H1 (cell line): ENCODE measurements at regions not wholly inside any gene's neighbourhood (a gene's known extent, or its start where the extent isn't known, plus 50 kb on each side); places are given as distances from the start of the nearest gene placed in this dataset.

Experiments used
- CTCF ChIA-PET: fragments of 300-600 bp; sonication (Branson Sonifier 250); formaldehyde crosslinking; loops from one replicate; lab custom pipeline; 2021; ENCODE audit not compliant: partially characterized antibody; lab: Charles Lee
- POLR2A ChIA-PET: fragments of 300-600 bp; sonication (Branson Sonifier 250); formaldehyde crosslinking; loops from one replicate; lab custom pipeline; 2021; ENCODE audit warnings: inconsistent platforms; ENCODE audit not compliant: partially characterized antibody; lab: Charles Lee
- DNase-seq, 2 experiments: peaks; one replicate each; pipeline versions ENCODE4 v3.0.0 to v3.0.0-alpha.2; 2010 to 2022; ENCODE audit warnings: low spot score in 2 of 2, low read depth in 1 of 2, mixed read lengths in 1 of 2
- FAIRE-seq: peaks from 2 replicates; lab custom pipeline; 2011; peaks lifted over from hg19 to GRCh38; lab: Jason Lieb, UNC
- H2AFZ ChIP-seq: 2 replicates; pipeline ENCODE4 v1.8.1; 2012; ENCODE audit warnings: low read length, inconsistent platforms
- H2AK5ac ChIP-seq: 2 replicates; pipeline ENCODE4 v1.6.1; 2013; ENCODE audit warnings: low read depth, low read length
- H2BK120ac ChIP-seq: replicated peaks from 2 replicates; pipeline ENCODE3; 2013; ENCODE audit warnings: low read depth, low read length, inconsistent platforms
- H2BK12ac ChIP-seq: 2 replicates; pipeline ENCODE4 v1.6.1; 2013; ENCODE audit warnings: low read depth, low read length
- H2BK15ac ChIP-seq: 2 replicates; pipeline ENCODE4 v1.6.1; 2013; ENCODE audit warnings: low read length
- H2BK20ac ChIP-seq: 2 replicates; pipeline ENCODE4 v1.6.1; 2013; ENCODE audit warnings: low read length
- H2BK5ac ChIP-seq: 2 replicates; pipeline ENCODE4 v1.6.1; 2013; ENCODE audit warnings: low read depth, low read length
- H3K14ac ChIP-seq: 2 replicates; pipeline ENCODE4 v1.6.1; 2013; ENCODE audit warnings: inconsistent platforms; ENCODE audit not compliant: insufficient read length
- H3K18ac ChIP-seq: 2 replicates; pipeline ENCODE4 v1.6.1; 2013; ENCODE audit warnings: low read length; ENCODE audit errors: extremely low read depth
- H3K23ac ChIP-seq: 2 replicates; pipeline ENCODE4 v1.6.1; 2013; ENCODE audit warnings: inconsistent platforms; ENCODE audit not compliant: insufficient read length
- H3K23me2 ChIP-seq: 2 replicates; pipeline ENCODE4 v1.6.1; 2013; ENCODE audit warnings: low read depth, low read length
- H3K27ac ChIP-seq: 2 replicates; pipeline ENCODE4 v1.6.1; 2011; ENCODE audit warnings: low read depth, low read length, inconsistent platforms
- H3K27me3 ChIP-seq, 4 experiments: replicated peaks in 1 of 4; 1 replicate in 1 of 4; 2 replicates in 3 of 4; pipeline versions ENCODE4 v1.6.1 to v1.8.1; 2011 to 2013; ENCODE audit warnings: low read length in 3 of 4, mild to moderate bottlenecking in 3 of 4, inconsistent platforms in 2 of 4, mixed read lengths in 2 of 4, moderate library complexity in 1 of 4; ENCODE audit not compliant: control insufficient read depth in 3 of 4, insufficient read depth in 3 of 4; ENCODE audit errors: extremely low read depth in 1 of 4
- H3K36me3 ChIP-seq, 4 experiments: 2 replicates each; pipeline versions ENCODE4 v1.6.1 to v1.8.1; 2011 to 2013; ENCODE audit warnings: mild to moderate bottlenecking in 4 of 4, low read length in 3 of 4, moderate library complexity in 2 of 4, control low read depth in 1 of 4, inconsistent platforms in 1 of 4; ENCODE audit not compliant: insufficient read depth in 4 of 4, control insufficient read depth in 2 of 4
- H3K4ac ChIP-seq: replicated peaks from 2 replicates; pipeline ENCODE3; 2013; ENCODE audit warnings: low read length, low read depth, mixed read lengths, inconsistent platforms; ENCODE audit not compliant: insufficient read length
- H3K4me1 ChIP-seq, 4 experiments: replicated peaks in 1 of 4; 1 replicate in 1 of 4; 2 replicates in 3 of 4; pipeline versions ENCODE4 v1.6.1 to v1.8.1; 2011 to 2013; ENCODE audit warnings: low read length in 3 of 4, inconsistent platforms in 2 of 4, mixed read lengths in 1 of 4; ENCODE audit not compliant: insufficient read depth in 4 of 4, control insufficient read depth in 3 of 4
- H3K4me2 ChIP-seq, 2 experiments: 2 replicates each; pipeline versions ENCODE4 v1.6.1 to v1.8.1; 2011 to 2013; ENCODE audit warnings: low read depth in 2 of 2, low read length in 2 of 2, control low read depth in 1 of 2, inconsistent platforms in 1 of 2, mild to moderate bottlenecking in 1 of 2; ENCODE audit not compliant: insufficient read depth in 1 of 2
- H3K4me3 ChIP-seq, 4 experiments: fragments of 200-600, 300-600 bp in 1 of 4; sonication (generic), shearing (Covaris generic), sonication (Bioruptor Twin) in 1 of 4; 2 replicates each; pipeline versions ENCODE4 v1.5.1 to v1.8.1; 2011 to 2016; ENCODE audit warnings: low read length in 4 of 4, low read depth in 3 of 4, control low read depth in 2 of 4, inconsistent platforms in 2 of 4, mild to moderate bottlenecking in 2 of 4, mixed read lengths in 1 of 4, moderate library complexity in 1 of 4; ENCODE audit not compliant: insufficient read depth in 2 of 4; ENCODE audit errors: extremely low read depth in 1 of 4
- H3K56ac ChIP-seq: replicated peaks from 2 replicates; pipeline ENCODE3; 2013; ENCODE audit warnings: low read depth, mild to moderate bottlenecking, mixed read lengths, low read length, inconsistent platforms; ENCODE audit not compliant: insufficient read length
- H3K79me1 ChIP-seq: 2 replicates; pipeline ENCODE4 v1.6.1; 2013; ENCODE audit warnings: low read depth, low read length, control low read depth
- H3K79me2 ChIP-seq, 2 experiments: 2 replicates each; pipeline versions ENCODE4 v1.6.1 to v1.8.1; 2012 to 2013; ENCODE audit warnings: low read length in 2 of 2, mild to moderate bottlenecking in 2 of 2, inconsistent platforms in 1 of 2; ENCODE audit not compliant: insufficient read depth in 2 of 2, control insufficient read depth in 1 of 2
- H3K9ac ChIP-seq, 4 experiments: replicated peaks in 1 of 4; 1 replicate in 1 of 4; 2 replicates in 3 of 4; pipeline versions ENCODE4 v1.6.1 to v1.8.1; 2011 to 2013; ENCODE audit warnings: low read depth in 3 of 4, low read length in 3 of 4, control low read depth in 2 of 4, mild to moderate bottlenecking in 2 of 4, moderate library complexity in 2 of 4, inconsistent platforms in 1 of 4; ENCODE audit errors: extremely low read depth in 1 of 4
- H3K9me3 ChIP-seq, 2 experiments: 2 replicates each; pipeline versions ENCODE4 v1.6.1 to v1.8.1; 2012 to 2013; ENCODE audit warnings: mild to moderate bottlenecking in 2 of 2, moderate library complexity in 2 of 2, control low read depth in 1 of 2, inconsistent platforms in 1 of 2, low read depth in 1 of 2, low read length in 1 of 2, mixed read lengths in 1 of 2; ENCODE audit not compliant: insufficient read depth in 2 of 2
- H4K20me1 ChIP-seq, 2 experiments: replicated peaks in 1 of 2; 2 replicates each; pipeline versions ENCODE3 to v1.8.1; 2011 to 2013; ENCODE audit warnings: inconsistent platforms in 2 of 2, low read length in 2 of 2, mild to moderate bottlenecking in 1 of 2; ENCODE audit not compliant: insufficient read depth in 2 of 2, control insufficient read depth in 1 of 2
- H4K5ac ChIP-seq: 2 replicates; pipeline ENCODE4 v1.6.1; 2013; ENCODE audit warnings: low read length, low read depth, mixed read lengths, inconsistent platforms; ENCODE audit not compliant: insufficient read length
- H4K8ac ChIP-seq: 2 replicates; pipeline ENCODE4 v1.8.0; 2013; ENCODE audit warnings: mild to moderate bottlenecking, moderate library complexity, low read length, inconsistent platforms; ENCODE audit not compliant: insufficient read depth; ENCODE audit errors: extremely low read depth
- H4K91ac ChIP-seq: replicated peaks from 2 replicates; pipeline ENCODE3; 2013; ENCODE audit warnings: low read length, mixed read lengths, inconsistent platforms; ENCODE audit not compliant: insufficient read length
- EGR1 ChIP-seq: IDR thresholded peaks from 2 replicates; pipeline ENCODE4 v1.6.1; 2011; ENCODE audit warnings: low read depth, low read length, borderline replicate concordance
- GABPA ChIP-seq: IDR thresholded peaks from 2 replicates; pipeline ENCODE4 v1.6.1; 2011; ENCODE audit warnings: mild to moderate bottlenecking, low read length, moderate library complexity, borderline replicate concordance; ENCODE audit not compliant: insufficient read depth
- JUN ChIP-seq: IDR thresholded peaks from 2 replicates; pipeline ENCODE4 v1.6.1; 2011; ENCODE audit warnings: low read depth, mild to moderate bottlenecking, improper control_type of control experiment, low read length
- JUND ChIP-seq: IDR thresholded peaks from 2 replicates; pipeline ENCODE4 v1.6.1; 2011; ENCODE audit warnings: mild to moderate bottlenecking, improper control_type of control experiment, low read length
- KDM1A ChIP-seq: fragments of 200-600, 300-600 bp; sonication (generic); IDR thresholded peaks from 2 replicates; pipeline ENCODE4 v1.7.1; 2016; ENCODE audit warnings: mild to moderate bottlenecking, low read length, borderline replicate concordance
- NANOG ChIP-seq: IDR thresholded peaks from 2 replicates; pipeline ENCODE4 v1.6.1; 2011; ENCODE audit warnings: low read length, low read depth, mild to moderate bottlenecking, inconsistent platforms; ENCODE audit not compliant: insufficient read depth, poor library complexity, severe bottlenecking
- SIN3A ChIP-seq, 2 experiments: IDR thresholded peaks in 1 of 2; conservative IDR thresholded peaks in 1 of 2; 2 replicates each; pipeline ENCODE4 v1.6.1; 2011 to 2012; ENCODE audit warnings: low read length in 2 of 2, improper control_type of control experiment in 1 of 2, low read depth in 1 of 2, mild to moderate bottlenecking in 1 of 2
- TBP ChIP-seq: IDR thresholded peaks from 2 replicates; pipeline ENCODE4 v1.6.1; 2011; ENCODE audit warnings: low read depth, low read length, improper control_type of control experiment
- WGBS, 2 experiments: shearing (Covaris generic) in 1 of 2; methylation state at CpG; one replicate each; pipeline versions ENCODE4 v1.1.6 to v1.1.7; 2013 to 2015; ENCODE audit warnings: low lambda C conversion rate in 2 of 2, mixed read lengths in 2 of 2, inconsistent platforms in 1 of 2, low coverage in 1 of 2, missing lambda C conversion rate in 1 of 2; ENCODE audit not compliant: insufficient replicate concordance in 2 of 2, insufficient coverage in 1 of 2, insufficient read length in 1 of 2; ENCODE audit errors: extremely low coverage in 1 of 2, missing lambda C conversion rate in 1 of 2; 5-methylcytosine and 5-hydroxymethylcytosine counted together

DNA sequence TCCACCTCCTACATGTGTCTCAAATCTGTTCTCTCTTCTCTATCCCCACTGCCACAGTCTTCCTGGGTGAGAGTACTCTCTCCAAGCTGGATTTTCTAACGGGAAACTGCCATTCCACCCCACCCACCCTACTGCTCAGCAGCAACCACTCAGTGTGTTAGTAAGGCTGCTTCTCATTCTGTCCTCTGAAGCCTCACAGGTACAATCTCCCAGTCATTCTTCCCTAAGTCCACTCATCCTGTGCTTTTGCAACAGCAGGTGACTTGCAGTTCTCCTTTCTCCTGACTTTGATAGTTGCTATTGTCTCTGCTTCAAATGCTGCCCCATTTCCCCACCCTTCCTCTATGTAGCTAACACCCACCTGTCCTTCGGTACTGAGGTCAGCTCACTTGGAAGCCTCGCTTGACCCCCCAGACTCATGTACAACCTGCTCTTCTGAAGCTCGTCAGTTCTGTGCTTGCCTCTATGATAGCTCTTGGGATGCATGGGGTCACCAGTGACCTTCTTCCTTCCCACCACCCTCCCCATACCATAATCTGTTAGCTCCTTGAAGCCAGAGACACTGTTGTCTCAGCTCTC, 188.9 kb downstream of the RRAGC start:
- no peak overlapping the region for H2AFZ ChIP-seq

More for the DNA sequence above, 188.9 kb downstream of the RRAGC start:
- H3K9me3 ChIP-seq, result no peaks in the 10 kb centered on the region
- H4K20me1 ChIP-seq, result no peaks in the 10 kb centered on the region
- no peak overlapping the region for H3K27ac ChIP-seq
- no peak overlapping the region for H2BK20ac ChIP-seq
- H2BK12ac ChIP-seq, result no peak overlapping the region
- no peak overlapping the region for H4K8ac ChIP-seq
- no peak overlapping the region for H4K5ac ChIP-seq
- TF ChIP-seq KDM1A (no peak), EGR1 (no peak), SIN3A (conservative IDR thresholded peaks at IDR 0.05 in 1 of 2, IDR thresholded peaks at IDR 0.05 in 1 of 2; ENCODE audit: low read depth in 1 of 2, low read length in 2 of 2) (no peak), TBP (no peak), JUND (no peak), JUN (no peak), GABPA (no peak), NANOG (no peak)
- H3K56ac ChIP-seq, result no peak overlapping the region
- no peak overlapping the region; the same call in 1 of the 2 replicates for H2AK5ac ChIP-seq
- H3K18ac ChIP-seq, result no peak overlapping the region
- H3K79me1 ChIP-seq, result no peaks in the 10 kb centered on the region
- no peaks in the 10 kb centered on the region for H3K36me3 ChIP-seq
- no peak overlapping the region for H3K14ac ChIP-seq
- DNase-seq (no peak), FAIRE-seq (no peak)
- H3K23ac ChIP-seq, result no peak overlapping the region
- H2BK120ac ChIP-seq, result no peak overlapping the region
- ChIA-PET POLR2A (no interaction called here), CTCF (interaction anchor here (0.9 kb wide), 1 partner anchor 148 kb away, joined by 3 read pairs; no protein-coding TSS in a partner anchor)
- H3K4me2 ChIP-seq, result no peak overlapping the region
- no peaks in the 10 kb centered on the region; a peak in 1 of 7 replicates for H3K27me3 ChIP-seq
- no peak overlapping the region for H3K4ac ChIP-seq
- no peak overlapping the region for H3K9ac ChIP-seq
- H2BK15ac ChIP-seq, result no peak overlapping the region
- 87% methylated on average over 4 of the region's 4 CpGs; no CpG with 5 or more reads in 1 of the 2 experiments for WGBS, 2 experiments
- no peaks in the 10 kb centered on the region for H3K79me2 ChIP-seq
- H3K23me2 ChIP-seq, result no peaks in the 10 kb centered on the region
- no peaks in the 10 kb centered on the region for H3K4me1 ChIP-seq
- no peak overlapping the region for H3K4me3 ChIP-seq
- no peak overlapping the region for H4K91ac ChIP-seq
- no peak overlapping the region for H2BK5ac ChIP-seq
